OCI-LY1 (cell line): ENCODE measurements at regions not wholly inside any gene's neighbourhood (a gene's known extent, or its start where the extent isn't known, plus 50 kb on each side); places are given as distances from the start of the nearest gene placed in this dataset.

Source experiments
- H2AFZ ChIP-seq: fragments of 200-600 bp; sonication (generic), shearing (Covaris generic); 2 replicates; pipeline ENCODE4 v1.6.0; 2014; ENCODE audit warnings: antibody characterized with exemption, mild to moderate bottlenecking, low read length
- H3F3A ChIP-seq: fragments of 200-600 bp; sonication (generic), shearing (Covaris generic); 2 replicates; pipeline ENCODE4 v1.6.0; 2014; ENCODE audit warnings: mild to moderate bottlenecking, antibody characterized with exemption, low read length, moderate library complexity; ENCODE audit not compliant: insufficient read depth
- H3K27ac ChIP-seq: fragments of 200-600 bp; sonication (generic); 2 replicates; pipeline ENCODE4 v1.5.1; 2014; ENCODE audit warnings: low read length, mixed run types, mild to moderate bottlenecking, low read depth; ENCODE audit not compliant: poor library complexity, severe bottlenecking
- H3K27me3 ChIP-seq: fragments of 200-600 bp; sonication (generic); 2 replicates; pipeline ENCODE4 v1.6.0; 2014; ENCODE audit warnings: antibody characterized with exemption, mild to moderate bottlenecking, low read length, moderate library complexity; ENCODE audit not compliant: insufficient read depth
- H3K36me3 ChIP-seq: fragments of 200-600 bp; sonication (generic); 2 replicates; pipeline ENCODE4 v1.6.1; 2014; ENCODE audit warnings: mild to moderate bottlenecking, antibody characterized with exemption, low read length, moderate library complexity, mixed read lengths; ENCODE audit not compliant: insufficient read depth
- H3K4me1 ChIP-seq: fragments of 200-600 bp; sonication (generic); 2 replicates; pipeline ENCODE4 v1.5.1; 2014; ENCODE audit warnings: mild to moderate bottlenecking, low read length, moderate library complexity; ENCODE audit not compliant: insufficient read depth, severe bottlenecking
- H3K4me2 ChIP-seq: fragments of 200-600 bp; sonication (generic), shearing (Covaris generic); 2 replicates; pipeline ENCODE4 v1.6.1; 2014; ENCODE audit warnings: low read length
- H3K4me3 ChIP-seq: fragments of 200-600 bp; sonication (generic); 2 replicates; pipeline ENCODE4 v1.5.1; 2014; ENCODE audit warnings: low read length, low read depth, mild to moderate bottlenecking, mixed read lengths; ENCODE audit not compliant: poor library complexity, severe bottlenecking
- H3K79me2 ChIP-seq: fragments of 200-600 bp; shearing (Covaris generic); 2 replicates; pipeline ENCODE4 v1.6.1; 2016; ENCODE audit warnings: mixed run types, low read length, mixed read lengths; ENCODE audit not compliant: insufficient read depth
- H3K9ac ChIP-seq: fragments of 200-600 bp; sonication (generic), shearing (Covaris generic); 2 replicates; pipeline ENCODE4 v1.6.1; 2014; ENCODE audit warnings: mild to moderate bottlenecking, low read length, mixed read lengths
- H3K9me2 ChIP-seq: fragments of 200-600 bp; sonication (generic), shearing (Covaris generic); 2 replicates; pipeline ENCODE4 v1.6.1; 2014; ENCODE audit warnings: low read depth, mild to moderate bottlenecking, low read length, mixed read lengths
- H3K9me3 ChIP-seq: fragments of 200-600 bp; shearing (Covaris generic); 2 replicates; pipeline ENCODE4 v1.6.1; 2014; ENCODE audit warnings: low read length, mixed read lengths
- H4K20me1 ChIP-seq: fragments of 200-600 bp; sonication (generic), shearing (Covaris generic); 2 replicates; pipeline ENCODE4 v1.6.0; 2016; ENCODE audit warnings: mild to moderate bottlenecking, low read length; ENCODE audit not compliant: insufficient read depth
- CTCF ChIP-seq: fragments of 200-600 bp; sonication (generic), shearing (Covaris generic); IDR thresholded peaks from 2 replicates; pipeline ENCODE4 v1.5.1; 2017; ENCODE audit warnings: mild to moderate bottlenecking, antibody characterized with exemption, low read length, moderate library complexity, mixed read lengths
- EZH2 ChIP-seq: fragments of 200-600 bp; sonication (generic), shearing (Covaris generic); IDR thresholded peaks from 2 replicates; pipeline ENCODE4 v1.8.0; 2017; ENCODE audit warnings: borderline replicate concordance, mixed run types, mild to moderate bottlenecking, antibody characterized with exemption, low read length, moderate library complexity, mixed read lengths

- H3K27ac ChIP-seq: no peak overlapping the region
- H3K4me1 ChIP-seq: no peaks in the 10 kb centered on the region
- no peaks in the 10 kb centered on the region for H3K79me2 ChIP-seq
- no peaks in the 10 kb centered on the region for H3K36me3 ChIP-seq
- H3K9ac ChIP-seq: no peak overlapping the region
- H3F3A ChIP-seq: no peaks in the 10 kb centered on the region
- no peaks in the 10 kb centered on the region for H3K9me2 ChIP-seq
- H3K9me3 ChIP-seq: no peaks in the 10 kb centered on the region
- H3K4me3 ChIP-seq: no peak overlapping the region
- no peak overlapping the region for H3K4me2 ChIP-seq
- TF ChIP-seq CTCF (no peak), EZH2 (no peak)
- H3K27me3 ChIP-seq: no peaks in the 10 kb centered on the region
- no peak overlapping the region for H2AFZ ChIP-seq
- no peaks in the 10 kb centered on the region for H4K20me1 ChIP-seq
Measured at GRCh38 chr12:77584860-77585259, 245.8 kb upstream of the NAV3 start.

- Histone ChIP-seq H3F3A (no peaks in the 10 kb centered on the region), H3K9me3 (no peaks in the 10 kb centered on the region), H4K20me1 (no peaks in the 10 kb centered on the region), H2AFZ (no peak overlapping the region), H3K79me2 (no peaks in the 10 kb centered on the region), H3K36me3 (no peaks in the 10 kb centered on the region), H3K27me3 (no peaks in the 10 kb centered on the region), H3K4me2 (no peak overlapping the region), H3K27ac (no peak overlapping the region), H3K4me3 (no peak overlapping the region), H3K9me2 (no peaks in the 10 kb centered on the region), H3K4me1 (no peaks in the 10 kb centered on the region), H3K9ac (no peak overlapping the region)
- no peak for TF ChIP-seq CTCF
- no peak for TF ChIP-seq EZH2
Measured at GRCh38 chr12:77578466-77579220, 252.1 kb upstream of the NAV3 start.

- no peaks in the 10 kb centered on the region for H3K79me2 ChIP-seq
- no peak for TF ChIP-seq CTCF
- TF ChIP-seq EZH2: no peak
Measured at GRCh38 chr12:77577791-77578190, 252.9 kb upstream of the NAV3 start.

More at GRCh38 chr12:77577791-77578190, 252.9 kb upstream of the NAV3 start:
- Histone ChIP-seq H3K4me1 (no peaks in the 10 kb centered on the region), H3K27me3 (no peaks in the 10 kb centered on the region), H3K27ac (no peak overlapping the region), H3F3A (no peaks in the 10 kb centered on the region), H3K9me3 (no peaks in the 10 kb centered on the region), H4K20me1 (no peaks in the 10 kb centered on the region), H3K4me2 (no peak overlapping the region), H2AFZ (no peak overlapping the region), H3K4me3 (no peak overlapping the region), H3K36me3 (no peaks in the 10 kb centered on the region), H3K9me2 (no peaks in the 10 kb centered on the region), H3K9ac (no peak overlapping the region)
